GM19463 (cell line): ENCODE measurements at regions not wholly inside any gene's neighbourhood (a gene's known extent, or its start where the extent isn't known, plus 50 kb on each side); places are given as distances from the start of the nearest gene placed in this dataset.

Source experiments
- ATAC-seq: cut with Tn5 transposase; IDR thresholded peaks from one replicate; pipeline ENCODE4 v1.9.1; 2021; ENCODE audit warnings: mild to moderate bottlenecking, moderate library complexity; ENCODE audit not compliant: unreplicated experiment

- ATAC-seq, result no peak
Observed at GRCh38 chr22:22798232-22798616, 89.4 kb upstream of the IGLL5 start.

- ATAC-seq, result no peak
Observed at GRCh38 chr22:22798716-22799115, 88.9 kb upstream of the IGLL5 start.

- no peak for ATAC-seq
Observed at GRCh38 chr22:22799561-22799960, 88.1 kb upstream of the IGLL5 start.

- no peak for ATAC-seq
Observed at GRCh38 chr22:22800716-22801115, 86.9 kb upstream of the IGLL5 start.

GRCh38 chr22:22802339-22802970, 85.2 kb upstream of the IGLL5 start:
- ATAC-seq, result no peak

GRCh38 chr22:22803285-22803853, 84.2 kb upstream of the IGLL5 start:
- ATAC-seq, result no peak

- ATAC-seq, result no peak
Observed at GRCh38 chr22:22810018-22810427, 77.6 kb upstream of the IGLL5 start.

- no peak for ATAC-seq
Observed at GRCh38 chr22:22810471-22810870, 77.1 kb upstream of the IGLL5 start.

GRCh38 chr22:22811016-22812009, 76.3 kb upstream of the IGLL5 start:
- no peak for ATAC-seq

- no peak for ATAC-seq
Observed at GRCh38 chr22:22812031-22812905, 75.3 kb upstream of the IGLL5 start.

- no peak for ATAC-seq
Observed at GRCh38 chr22:22813126-22814075, 74.2 kb upstream of the IGLL5 start.

- ATAC-seq, result no peak
Observed at GRCh38 chr22:22814666-22815396, 72.8 kb upstream of the IGLL5 start.

GRCh38 chr22:22815397-22816170, 72.0 kb upstream of the IGLL5 start:
- no peak for ATAC-seq

- no peak for ATAC-seq
Observed at GRCh38 chr22:22816171-22816514, 71.5 kb upstream of the IGLL5 start.

GRCh38 chr22:22816766-22817410, 70.7 kb upstream of the IGLL5 start:
- ATAC-seq, result no peak

GRCh38 chr22:22817468-22818201, 70.0 kb upstream of the IGLL5 start:
- no peak for ATAC-seq

- ATAC-seq, result no peak
Observed at GRCh38 chr22:22818202-22818538, 69.4 kb upstream of the IGLL5 start.
